Endodermal cell (in vitro differentiated cells): ENCODE measurements at regions not wholly inside any gene's neighbourhood (a gene's known extent, or its start where the extent isn't known, plus 50 kb on each side); places are given as distances from the start of the nearest gene placed in this dataset.
"Not testable (repeated sequence)": the region's sequence is repeated elsewhere in the genome, so short reads cannot be mapped to it uniquely, and the experiment has no call there.

Experiments used
- DNase-seq: peaks from one replicate; pipeline ENCODE4 v3.0.0-alpha.2; 2017
- H3K27ac ChIP-seq: 2 replicates; pipeline ENCODE4 v1.5.1; 2013; ENCODE audit warnings: mild to moderate bottlenecking, low read depth, low read length, moderate library complexity
- H3K27me3 ChIP-seq: 2 replicates; pipeline ENCODE4 v1.6.1; 2013; ENCODE audit warnings: mild to moderate bottlenecking, low read length, moderate library complexity; ENCODE audit not compliant: insufficient read depth, control insufficient read depth, poor library complexity, severe bottlenecking
- H3K36me3 ChIP-seq: 2 replicates; pipeline ENCODE4 v1.7.0; 2013; ENCODE audit warnings: mild to moderate bottlenecking, low read length, moderate library complexity; ENCODE audit not compliant: control insufficient read depth, insufficient read depth
- H3K4me1 ChIP-seq: one replicate; pipeline ENCODE4 v1.7.0; 2013; ENCODE audit warnings: low read length; ENCODE audit not compliant: control insufficient read depth, insufficient read depth
- H3K4me3 ChIP-seq: 2 replicates; pipeline ENCODE4 v1.5.1; 2013; ENCODE audit warnings: mild to moderate bottlenecking, low read length, moderate library complexity
- H3K9ac ChIP-seq: 2 replicates; pipeline ENCODE4 v1.6.1; 2013; ENCODE audit warnings: mild to moderate bottlenecking, low read length, moderate library complexity; ENCODE audit not compliant: poor library complexity, severe bottlenecking; ENCODE audit errors: extremely low read depth
- H3K9me3 ChIP-seq: 2 replicates; pipeline ENCODE4 v1.6.1; 2013; ENCODE audit warnings: mild to moderate bottlenecking, low read length, moderate library complexity; ENCODE audit not compliant: control insufficient read depth
- H3K27ac Mint-ChIP-seq: 2 replicates; pipeline ENCODE4 v1.8.0; 2020; ENCODE audit warnings: mixed read lengths
- H3K27me3 Mint-ChIP-seq: 2 replicates; pipeline ENCODE4 v1.8.0; 2021; ENCODE audit warnings: mild to moderate bottlenecking, mixed read lengths; ENCODE audit not compliant: insufficient read depth
- H3K36me3 Mint-ChIP-seq: 2 replicates; pipeline ENCODE4 v1.8.0; 2020; ENCODE audit warnings: low read depth, mixed read lengths
- H3K4me1 Mint-ChIP-seq: 2 replicates; pipeline ENCODE4 v1.8.0; 2020; ENCODE audit warnings: mixed read lengths
- H3K4me3 Mint-ChIP-seq: 2 replicates; pipeline ENCODE4 v1.8.0; 2020; ENCODE audit warnings: mild to moderate bottlenecking, moderate library complexity, mixed read lengths
- H3K9me3 Mint-ChIP-seq: 2 replicates; pipeline ENCODE4 v1.8.0; 2020; ENCODE audit warnings: mild to moderate bottlenecking, mixed read lengths
- CTCF ChIP-seq: fragments of 200-600 bp; sonication (generic); conservative IDR thresholded peaks from 2 replicates; pipeline ENCODE4 v1.5.0; 2021; ENCODE audit warnings: antibody characterized with exemption, mild to moderate bottlenecking
- WGBS, 2 experiments: methylation state at CpG; one replicate each; pipeline versions ENCODE4 v1.1.5 to v1.1.7; 2013; ENCODE audit warnings: missing lambda C conversion rate in 2 of 2, mixed read lengths in 1 of 2; ENCODE audit not compliant: insufficient coverage in 1 of 2, insufficient read length in 1 of 2; 5-methylcytosine and 5-hydroxymethylcytosine counted together

- H3K27ac Mint-ChIP-seq = not testable (repeated sequence)
Measured at GRCh38 chr4:187672526-187672925, 323.0 kb upstream of the ZFP42 start.

GRCh38 chr4:187679450-187679849, 316.1 kb upstream of the ZFP42 start:
- Mint-ChIP-seq H3K36me3 (no peaks in the 10 kb centered on the region), H3K4me3 (no peak overlapping the region), H3K9me3 (no peaks in the 10 kb centered on the region), H3K27me3 (no peaks in the 10 kb centered on the region), H3K27ac (no peak overlapping the region), H3K4me1 (no peaks in the 10 kb centered on the region)
- TF ChIP-seq CTCF = no peak
- H3K4me3 ChIP-seq = no peak overlapping the region
- no peak overlapping the region for H3K9ac ChIP-seq
- no peak for DNase-seq
- H3K36me3 ChIP-seq = no peaks in the 10 kb centered on the region
- WGBS, 2 experiments = 93% methylated on average over 1 of the region's 2 CpGs; no CpG with 5 or more reads in 1 of the 2 experiments
- no peak overlapping the region for H3K27ac ChIP-seq
- H3K27me3 ChIP-seq = no peaks in the 10 kb centered on the region
- no peaks in the 10 kb centered on the region for H3K9me3 ChIP-seq
- H3K4me1 ChIP-seq = no peaks in the 10 kb centered on the region

More at GRCh38 chr4:187672526-187672925, 323.0 kb upstream of the ZFP42 start:
- DNase-seq, H3K4me1 Mint-ChIP-seq, H3K9ac ChIP-seq, H3K36me3 ChIP-seq, H3K36me3 Mint-ChIP-seq, H3K27me3 Mint-ChIP-seq, H3K4me3 ChIP-seq, H3K4me3 Mint-ChIP-seq, H3K9me3 ChIP-seq, H3K4me1 ChIP-seq, H3K27ac ChIP-seq, H3K27me3 ChIP-seq: not testable (repeated sequence)
- 96 to 97% methylated on average over 7 to 10 of the region's 12 CpGs for WGBS, 2 experiments
- H3K9me3 Mint-ChIP-seq = peaks cover 14% of the 10 kb centered on the region

- no peak overlapping the region for H3K27ac Mint-ChIP-seq
- no peak overlapping the region for H3K4me3 Mint-ChIP-seq
- DNase-seq = no peak
- H3K9ac ChIP-seq = no peak overlapping the region
- H3K4me1 Mint-ChIP-seq = no peaks in the 10 kb centered on the region
- H3K36me3 Mint-ChIP-seq = no peaks in the 10 kb centered on the region
- no peak overlapping the region for H3K4me3 ChIP-seq
- H3K9me3 ChIP-seq = no peaks in the 10 kb centered on the region
- no peaks in the 10 kb centered on the region for H3K9me3 Mint-ChIP-seq
- H3K27me3 ChIP-seq = no peaks in the 10 kb centered on the region
- H3K27ac ChIP-seq = no peak overlapping the region
- 87 to 100% methylated on average over 1 to 6 of the region's 6 CpGs for WGBS, 2 experiments
- no peaks in the 10 kb centered on the region for H3K36me3 ChIP-seq
- H3K27me3 Mint-ChIP-seq = no peaks in the 10 kb centered on the region
- no peaks in the 10 kb centered on the region for H3K4me1 ChIP-seq
- TF ChIP-seq CTCF = no peak
Measured at GRCh38 chr4:187685247-187685646, 310.3 kb upstream of the ZFP42 start.

- H3K27ac Mint-ChIP-seq = no peak overlapping the region
- no peaks in the 10 kb centered on the region for H3K36me3 Mint-ChIP-seq
- Histone ChIP-seq H3K27ac (no peak overlapping the region), H3K9me3 (no peaks in the 10 kb centered on the region), H3K9ac (no peak overlapping the region), H3K4me1 (no peaks in the 10 kb centered on the region), H3K36me3 (no peaks in the 10 kb centered on the region), H3K27me3 (no peaks in the 10 kb centered on the region), H3K4me3 (no peak overlapping the region)
- H3K27me3 Mint-ChIP-seq = no peaks in the 10 kb centered on the region
- no peak for DNase-seq
- TF ChIP-seq CTCF = no peak
- no peaks in the 10 kb centered on the region for H3K4me1 Mint-ChIP-seq
- no peak overlapping the region for H3K4me3 Mint-ChIP-seq
- H3K9me3 Mint-ChIP-seq = no peaks in the 10 kb centered on the region
- 96 to 100% methylated on average over 2 to 3 of the region's 4 CpGs for WGBS, 2 experiments
Measured at GRCh38 chr4:187687697-187688096, 307.9 kb upstream of the ZFP42 start.
